Limb (tissue), 2 donors: ENCODE measurements at regions not wholly inside any gene's neighbourhood (a gene's known extent, or its start where the extent isn't known, plus 50 kb on each side); places are given as distances from the start of the nearest gene placed in this dataset.

ENCODE experiments used
- DNase-seq, 2 donors: peaks; one replicate each; pipeline ENCODE4 v3.0.0-alpha.2; 2016; ENCODE audit errors: extremely low spot score in 2 of 2

DNA sequence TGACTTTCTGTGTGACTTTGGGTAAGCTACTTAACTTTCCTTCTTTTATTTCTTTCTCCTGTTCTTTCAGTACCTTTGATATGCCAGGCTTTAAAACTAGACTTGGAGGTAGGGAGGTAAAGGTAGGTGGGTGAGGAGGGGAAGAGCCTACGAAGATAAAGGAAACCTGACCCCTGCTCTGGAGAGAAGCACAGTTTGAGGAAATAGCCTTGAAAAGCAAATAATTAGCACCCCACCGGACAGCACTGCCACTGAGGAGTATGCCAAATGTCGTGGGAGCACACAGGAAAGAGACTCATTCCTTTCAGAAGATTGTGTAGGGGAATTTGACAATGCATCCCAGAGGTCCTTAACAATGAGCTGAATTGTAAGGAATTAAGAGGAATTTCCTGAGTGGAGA lies 65.2 kb upstream of the SPAG17 start:
- DNase-seq = no peak

DNA sequence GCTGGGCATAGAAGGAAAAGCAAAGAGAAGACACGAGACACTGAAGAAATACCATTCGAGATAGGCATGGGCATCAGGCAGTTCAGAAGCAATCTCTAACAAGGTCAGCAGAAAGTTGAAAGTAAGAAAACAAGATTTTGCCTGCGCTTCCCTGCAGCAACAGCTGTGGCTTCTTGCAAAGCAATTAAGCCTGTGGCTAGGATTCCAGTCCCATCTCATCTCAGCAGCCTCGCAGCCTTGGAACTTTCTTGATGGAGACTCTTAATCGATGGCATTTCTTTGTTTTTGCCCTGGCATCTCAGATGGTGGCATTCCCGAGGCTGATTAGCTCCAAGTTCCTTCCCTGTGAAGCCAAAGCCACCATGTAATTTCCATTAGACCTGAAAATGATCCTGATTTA lies 64.6 kb upstream of the SPAG17 start:
- DNase-seq = no peak

DNA sequence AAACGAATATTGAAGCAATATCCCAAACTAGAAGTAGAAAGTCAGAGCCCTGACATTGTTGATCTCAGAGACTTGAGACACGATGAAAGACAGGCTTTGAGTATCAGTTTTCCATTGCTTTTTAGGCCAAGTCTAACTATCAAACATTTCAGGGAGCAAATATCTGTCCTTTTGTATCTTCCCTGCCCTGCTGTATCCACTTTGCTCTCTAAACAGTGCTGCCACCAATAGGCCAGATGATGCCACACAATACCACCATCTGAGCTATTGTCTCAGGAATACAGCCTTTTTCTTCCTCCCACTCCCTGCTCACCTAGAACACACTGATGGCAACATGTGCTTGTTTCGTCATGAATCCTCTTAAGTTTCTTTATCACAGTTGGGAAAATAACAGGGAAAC lies 62.6 kb upstream of the SPAG17 start:
- no peak for DNase-seq

DNA sequence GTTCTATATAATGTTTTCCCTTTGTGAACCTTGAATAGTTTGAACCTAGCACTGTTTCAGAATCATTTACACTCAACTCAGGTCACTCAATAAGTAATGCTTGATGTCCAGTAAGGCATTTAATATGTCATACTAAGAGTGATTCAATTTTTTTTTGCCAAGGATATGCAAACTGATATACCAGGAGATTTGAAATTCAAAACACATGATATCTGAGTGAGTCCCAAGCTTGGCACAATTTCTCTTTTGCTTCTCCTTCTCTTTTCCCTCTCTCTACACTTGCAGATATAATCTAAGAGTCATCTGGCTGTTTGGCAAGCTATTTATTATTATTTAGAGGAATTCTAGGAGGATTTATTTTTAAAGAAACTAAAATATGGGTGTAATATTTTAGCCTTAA lies 61.6 kb upstream of the SPAG17 start:
- no peak for DNase-seq

DNA sequence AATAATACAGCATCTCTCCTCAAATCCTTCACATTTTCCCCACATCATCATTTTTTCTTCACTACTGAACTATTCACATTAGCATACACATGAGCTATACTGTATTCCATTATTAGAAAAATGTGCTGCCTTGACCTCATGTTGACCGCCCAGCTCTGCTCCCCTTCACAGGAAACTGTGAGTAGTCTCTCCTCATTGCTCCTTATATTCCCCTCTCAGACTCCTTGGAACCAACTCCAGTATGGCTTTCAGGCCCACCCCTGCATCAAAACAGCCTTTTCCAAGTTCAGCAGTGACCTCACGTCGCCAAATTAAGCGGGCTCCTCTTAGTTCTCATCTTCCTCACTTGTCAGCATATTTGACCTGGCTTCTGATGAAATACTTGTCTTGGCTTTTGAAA lies 59.2 kb upstream of the SPAG17 start:
- no peak for DNase-seq

DNA sequence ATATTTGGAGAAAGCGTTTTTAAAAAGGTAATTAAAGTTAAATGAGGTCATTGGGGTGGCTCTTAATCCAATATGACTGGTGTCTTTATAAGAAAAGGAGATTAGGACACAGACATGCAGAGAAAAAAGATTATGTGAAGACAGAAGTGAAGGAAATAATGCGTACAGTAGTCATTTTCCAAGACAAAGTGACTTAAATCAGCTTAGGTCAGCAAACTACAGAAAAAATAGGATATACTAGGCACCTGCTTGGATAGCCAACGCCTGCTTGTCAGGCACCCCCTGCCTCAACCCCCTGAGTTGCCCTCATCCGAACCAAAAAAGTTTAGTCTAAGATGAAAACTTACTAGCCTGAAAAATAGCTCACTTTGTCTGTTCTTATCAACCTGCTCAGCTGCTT lies 58.2 kb upstream of the SPAG17 start:
- no peak for DNase-seq
